Stimulated activated CD8-positive, alpha-beta memory T cell treated with anti-CD3 and anti-CD28 coated beads, Interleukin-4, amount 100 ng/mL, for 48 hours (primary cell): ENCODE measurements at regions not wholly inside any gene's neighbourhood (a gene's known extent, or its start where the extent isn't known, plus 50 kb on each side); places are given as distances from the start of the nearest gene placed in this dataset.
"Not testable (repeated sequence)": the region's sequence is repeated elsewhere in the genome, so short reads cannot be mapped to it uniquely, and the experiment has no call there.

Experiments used
- DNase-seq: peaks from one replicate; pipeline ENCODE4 v3.0.0-alpha.2; 2020

DNA sequence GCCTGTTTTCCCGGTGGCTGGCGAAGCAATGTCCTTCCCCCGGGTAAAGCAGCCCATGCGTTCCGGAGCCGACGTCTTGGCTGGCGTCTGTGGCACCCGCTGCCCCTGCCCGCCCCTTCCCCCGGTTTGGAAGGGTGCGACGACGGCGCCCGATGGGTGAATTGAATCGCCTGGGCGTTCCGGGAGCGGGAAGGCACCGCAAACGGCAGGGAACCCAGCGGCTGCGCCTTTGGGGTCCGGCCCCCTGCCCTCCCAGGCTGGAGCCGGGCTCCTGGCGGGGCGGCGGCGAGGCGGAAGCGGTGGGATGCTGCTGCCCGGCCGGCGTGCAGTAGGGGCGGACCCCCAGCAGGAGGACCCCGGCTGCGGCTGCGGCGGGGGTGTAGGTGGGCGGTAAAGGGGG lies 123.6 kb upstream of the RHOU start:
- DNase-seq = not testable (repeated sequence)

GRCh38 chr1:228622002-228622716 lies 113.1 kb upstream of the RHOU start:
- not testable (repeated sequence) for DNase-seq

DNA sequence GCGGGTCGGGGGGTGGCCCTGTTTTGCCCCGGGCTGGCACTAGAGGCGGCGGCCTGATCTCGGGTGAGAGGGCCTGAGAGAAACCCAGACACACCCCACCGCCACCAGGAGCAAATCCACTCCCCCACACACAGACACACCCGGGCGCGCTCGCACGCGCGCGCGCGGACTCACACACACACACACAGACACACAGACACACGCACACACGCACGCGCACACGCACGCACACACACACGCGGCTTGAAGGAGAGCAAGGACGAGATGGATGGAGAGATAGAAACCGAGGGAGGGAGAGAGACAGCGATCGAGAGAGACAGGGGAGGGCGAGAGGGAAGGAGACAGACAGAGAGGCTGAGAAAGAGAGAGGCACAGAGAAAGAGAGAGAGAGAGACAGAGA lies 108.8 kb upstream of the RHOU start:
- DNase-seq = not testable (repeated sequence)

DNA sequence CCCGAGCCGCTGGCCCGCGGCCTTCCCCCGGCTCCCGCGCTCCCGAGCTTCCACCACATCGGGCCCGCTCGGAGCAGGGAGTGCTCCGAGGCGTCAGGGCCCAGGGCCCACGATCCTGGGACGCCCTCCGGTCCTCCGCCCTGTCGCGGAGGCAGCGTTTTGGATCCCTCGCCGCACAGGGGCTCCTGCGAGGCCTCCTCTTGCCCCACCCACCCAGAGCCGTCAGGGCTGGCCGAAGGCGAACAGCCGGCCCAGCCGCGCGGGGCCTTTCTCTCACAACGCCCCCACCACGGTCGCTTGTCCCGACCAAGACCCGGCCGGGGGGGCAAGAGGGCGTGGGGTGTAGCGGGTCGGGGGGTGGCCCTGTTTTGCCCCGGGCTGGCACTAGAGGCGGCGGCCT lies 102.4 kb upstream of the RHOU start:
- DNase-seq = not testable (repeated sequence)

- peak; percentile 61 for DNase-seq
Measured at GRCh38 chr1:228635304-228635703, 100.0 kb upstream of the RHOU start.

DNA sequence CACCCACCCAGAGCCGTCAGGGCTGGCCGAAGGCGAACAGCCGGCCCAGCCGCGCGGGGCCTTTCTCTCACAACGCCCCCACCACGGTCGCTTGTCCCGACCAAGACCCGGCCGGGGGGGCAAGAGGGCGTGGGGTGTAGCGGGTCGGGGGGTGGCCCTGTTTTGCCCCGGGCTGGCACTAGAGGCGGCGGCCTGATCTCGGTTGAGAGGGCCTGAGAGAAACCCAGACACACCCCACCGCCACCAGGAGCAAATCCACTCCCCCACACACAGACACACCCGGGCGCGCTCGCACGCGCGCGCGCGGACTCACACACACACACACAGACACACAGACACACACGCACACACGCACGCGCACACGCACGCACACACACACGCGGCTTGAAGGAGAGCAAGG lies 97.8 kb upstream of the RHOU start:
- not testable (repeated sequence) for DNase-seq

DNA sequence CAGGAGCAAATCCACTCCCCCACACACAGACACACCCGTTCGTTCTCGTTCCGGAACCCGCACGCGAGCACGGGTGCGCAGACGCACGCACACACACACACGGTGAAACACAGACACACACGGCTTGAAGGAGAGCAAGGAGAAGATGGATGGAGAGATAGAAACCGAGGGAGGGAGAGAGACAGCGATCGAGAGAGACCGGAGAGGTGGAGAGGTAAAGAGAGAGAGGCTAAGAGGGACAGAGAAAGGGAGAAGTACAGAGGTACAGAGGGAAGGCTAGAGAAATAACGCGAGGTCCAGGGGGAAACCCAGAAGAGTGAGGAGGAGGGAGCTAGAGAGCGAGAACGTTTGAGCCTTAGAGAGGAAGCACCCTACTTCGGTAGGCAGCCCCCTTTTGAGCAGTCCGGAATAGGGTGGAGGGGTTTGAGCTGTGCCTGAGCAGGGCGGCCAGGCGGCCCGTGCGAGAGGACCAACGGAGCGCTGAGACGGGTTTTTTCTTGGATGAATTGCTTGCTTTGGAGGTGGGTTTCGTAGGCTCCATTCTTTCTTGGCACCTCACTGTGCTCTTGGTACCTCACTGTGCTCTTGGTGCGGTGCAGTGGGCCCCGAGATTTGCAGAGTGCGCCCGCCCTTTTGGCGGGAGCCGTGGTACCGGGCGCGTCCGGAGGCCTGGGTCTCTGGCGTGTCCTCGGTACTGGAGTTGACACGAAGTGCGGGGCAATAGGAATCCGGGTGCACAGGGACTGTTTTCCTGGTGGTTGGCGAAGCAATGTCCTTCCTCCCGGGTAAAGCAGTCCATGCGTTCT lies 88.4 kb upstream of the RHOU start:
- DNase-seq = peak; percentile 47

DNA sequence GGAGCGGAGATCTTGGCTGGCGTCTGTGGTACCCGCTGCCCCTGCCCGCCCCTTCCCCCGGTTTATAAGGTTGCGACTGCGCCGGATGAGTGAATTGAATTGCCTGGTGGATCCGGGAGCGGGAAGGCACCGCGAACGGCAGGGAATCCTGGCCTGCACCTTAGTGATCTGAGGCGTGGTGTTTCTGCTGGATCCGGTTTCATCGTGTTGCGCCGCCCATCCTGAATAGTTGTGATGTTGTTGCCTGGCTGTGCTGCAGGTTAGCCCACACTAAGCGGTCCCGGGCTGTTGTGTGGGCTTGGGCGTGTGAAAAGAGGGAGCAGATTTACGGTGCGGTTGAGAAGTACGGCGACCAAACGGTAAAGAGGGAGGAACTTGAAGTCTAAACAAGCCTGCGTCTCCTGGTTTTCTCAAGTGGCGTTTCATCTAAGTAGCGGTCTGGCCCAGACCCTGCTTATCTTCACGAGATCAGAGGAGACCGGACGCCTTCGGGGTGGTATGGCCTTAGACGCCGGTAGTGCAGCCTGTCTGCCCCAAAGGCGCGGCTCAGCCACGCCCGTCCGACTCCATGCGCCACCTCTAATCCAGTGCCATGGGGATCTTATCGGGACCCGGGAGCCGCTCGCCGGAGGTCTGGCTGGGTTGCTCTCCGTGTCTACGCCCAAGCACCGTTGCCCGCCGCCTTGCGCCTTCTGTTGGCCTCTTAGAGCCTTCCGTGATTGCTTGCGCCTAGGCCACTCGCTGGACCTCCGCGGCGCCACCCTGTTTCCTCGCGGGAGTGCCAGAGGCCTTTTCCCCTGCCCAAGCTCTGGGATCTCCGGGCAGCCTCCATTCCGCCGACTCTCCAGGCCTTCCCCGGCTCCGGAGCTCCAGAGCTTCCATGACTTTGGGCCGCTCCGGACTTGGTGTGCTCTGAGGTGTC lies 87.5 kb upstream of the RHOU start:
- peak; percentile 44 for DNase-seq

DNA sequence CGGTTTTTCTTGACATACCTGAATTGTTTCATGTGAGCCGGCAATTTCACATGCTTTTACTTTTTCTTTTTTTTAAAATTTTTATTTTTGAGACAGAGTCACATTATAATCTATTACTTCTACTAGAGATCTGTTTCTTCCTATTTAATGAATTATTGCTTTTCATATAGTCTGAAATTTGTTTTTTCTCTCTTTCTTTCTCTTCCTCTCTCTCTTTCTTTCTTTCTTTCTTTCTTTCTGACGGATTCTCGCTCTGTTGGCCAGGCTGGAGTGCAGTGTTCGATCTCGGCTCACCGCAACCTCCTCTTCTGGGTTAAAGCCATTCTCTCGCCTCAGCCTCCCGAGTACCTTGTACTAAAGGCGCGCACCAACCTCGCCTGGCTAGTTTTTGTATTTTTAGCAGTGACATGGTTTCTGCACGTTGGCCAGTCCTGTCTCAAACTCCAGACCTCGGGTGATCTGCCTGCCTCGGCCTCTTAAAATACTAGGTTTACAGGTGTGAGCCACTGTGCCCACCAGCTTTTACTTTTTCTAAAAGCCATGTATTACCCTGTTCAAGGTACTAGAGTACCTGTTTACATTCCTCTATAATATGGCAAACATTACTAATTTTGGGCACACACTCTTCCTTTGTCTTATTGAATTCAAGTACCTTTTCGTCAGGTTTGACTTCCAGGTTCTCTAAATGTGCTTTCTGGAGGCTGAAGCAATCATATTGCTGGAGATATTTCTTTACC lies 86.5 kb upstream of the RHOU start:
- DNase-seq = no peak

GRCh38 chr1:228650141-228650540 lies 85.1 kb upstream of the RHOU start:
- peak; percentile 36 for DNase-seq

- DNase-seq = no peak
Measured at GRCh38 chr1:228650946-228651345, 84.3 kb upstream of the RHOU start.

DNA sequence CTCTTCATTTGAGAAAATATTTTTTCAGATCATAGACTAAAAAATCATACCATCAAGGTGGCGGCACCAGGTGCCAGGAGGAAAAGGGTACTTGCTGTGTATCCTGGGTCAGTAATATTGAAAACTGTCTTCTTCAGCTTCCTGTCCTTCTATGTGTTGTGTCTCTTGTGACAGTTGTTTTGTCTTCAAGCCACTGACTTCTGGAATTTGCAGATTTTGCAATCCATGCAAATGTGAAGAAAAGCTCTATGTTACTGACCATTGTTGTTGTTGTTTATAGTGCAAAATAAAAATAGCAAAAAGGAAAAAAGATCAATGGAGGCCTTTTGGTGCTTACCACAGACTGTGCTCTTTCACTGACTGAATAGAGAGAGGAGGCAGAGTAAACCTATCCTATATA lies 83.2 kb upstream of the RHOU start:
- no peak for DNase-seq

DNA sequence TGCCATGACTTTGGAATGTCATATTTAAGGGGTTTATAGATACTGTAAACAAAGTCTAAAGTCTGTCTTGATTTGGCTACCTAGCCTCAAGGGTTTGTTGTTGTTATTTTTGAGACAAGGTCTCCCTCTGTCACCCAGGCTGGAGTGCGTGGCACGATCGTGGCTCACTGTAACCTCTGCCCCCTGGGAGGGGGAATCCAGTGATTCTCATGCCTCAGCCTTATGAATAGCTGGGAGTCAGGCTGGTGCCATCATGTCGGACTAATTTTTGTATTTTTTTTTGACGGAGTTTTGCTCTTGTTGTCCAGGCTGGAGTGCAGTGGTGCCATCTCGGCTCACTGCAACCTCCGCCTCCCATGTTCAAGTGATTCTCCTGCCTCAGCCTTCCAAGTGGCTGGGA lies 82.2 kb upstream of the RHOU start:
- not testable (repeated sequence) for DNase-seq

DNA sequence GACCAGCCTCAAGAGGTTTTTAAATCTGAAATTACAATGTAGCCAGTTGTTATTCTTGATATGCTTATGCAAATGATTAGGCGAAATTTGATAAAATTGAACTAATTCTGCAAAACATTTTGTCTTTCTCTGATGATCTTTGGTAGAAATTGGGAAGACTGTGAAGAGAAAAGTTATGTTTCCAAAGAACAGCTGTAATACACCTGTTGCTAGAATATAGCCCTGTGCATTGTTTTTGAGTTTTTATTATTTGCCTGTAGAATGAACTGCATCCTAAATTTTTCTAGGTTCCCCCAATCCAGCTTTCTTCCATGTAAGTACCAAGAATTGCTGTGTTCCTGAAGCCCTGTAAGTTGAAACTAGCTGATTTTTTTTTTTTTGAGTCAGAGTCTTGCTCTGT lies 81.5 kb upstream of the RHOU start:
- DNase-seq = no peak

DNA sequence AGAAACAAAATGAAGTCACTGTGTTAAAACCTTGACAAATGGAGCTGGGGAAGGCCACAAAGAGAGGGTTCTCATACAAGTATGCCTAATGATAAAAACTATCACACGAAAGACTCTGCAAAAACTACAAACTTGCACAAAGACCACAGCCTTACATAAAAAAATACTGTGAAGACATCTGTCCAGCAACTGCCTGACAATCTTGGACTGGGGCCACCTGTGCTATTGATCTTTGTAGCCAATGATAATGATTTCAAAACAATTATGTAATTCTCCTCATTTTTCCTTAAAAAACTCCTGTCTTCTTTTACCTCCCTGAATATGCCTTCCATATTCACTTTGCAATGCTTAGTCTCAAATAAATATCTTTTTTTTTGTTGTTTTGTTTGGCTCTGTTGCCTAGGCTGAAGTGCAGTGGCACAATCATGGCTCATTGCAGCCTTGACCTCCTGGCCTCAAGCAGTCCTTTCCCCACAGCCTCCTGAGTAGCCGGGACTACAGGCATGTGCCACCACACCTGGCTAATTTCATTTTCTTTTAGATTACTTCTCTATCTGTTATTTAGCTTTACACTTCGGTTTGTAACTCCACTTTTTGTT lies 79.4 kb upstream of the RHOU start:
- no peak for DNase-seq

- not testable (repeated sequence) for DNase-seq
Measured at GRCh38 chr1:228662007-228662689, 73.1 kb upstream of the RHOU start.

DNA sequence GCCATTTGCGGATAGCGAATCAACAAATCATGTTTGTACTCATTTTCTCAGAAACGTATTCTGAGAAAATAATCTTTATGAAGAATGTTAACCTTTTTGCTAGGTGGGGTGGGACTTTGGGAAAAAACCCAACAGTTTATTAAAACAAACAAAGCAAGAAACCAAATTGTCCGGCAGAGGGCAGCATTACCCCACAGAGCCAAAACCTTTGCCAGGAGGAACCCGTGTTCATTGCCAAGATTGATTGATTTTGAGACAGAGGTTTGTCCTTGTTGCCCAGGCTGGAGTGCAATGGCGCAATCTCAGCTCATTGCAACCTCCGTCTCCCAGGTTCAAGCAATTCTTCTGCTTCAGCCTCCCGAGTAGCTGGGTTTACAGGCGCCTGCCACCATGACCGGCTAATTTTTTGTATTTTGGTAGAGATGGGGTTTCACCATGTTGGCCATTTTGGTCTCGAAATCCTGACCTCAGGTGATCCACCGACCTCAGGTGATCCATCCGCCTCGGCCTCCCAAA lies 70.8 kb upstream of the RHOU start:
- DNase-seq = peak; percentile 90

DNA sequence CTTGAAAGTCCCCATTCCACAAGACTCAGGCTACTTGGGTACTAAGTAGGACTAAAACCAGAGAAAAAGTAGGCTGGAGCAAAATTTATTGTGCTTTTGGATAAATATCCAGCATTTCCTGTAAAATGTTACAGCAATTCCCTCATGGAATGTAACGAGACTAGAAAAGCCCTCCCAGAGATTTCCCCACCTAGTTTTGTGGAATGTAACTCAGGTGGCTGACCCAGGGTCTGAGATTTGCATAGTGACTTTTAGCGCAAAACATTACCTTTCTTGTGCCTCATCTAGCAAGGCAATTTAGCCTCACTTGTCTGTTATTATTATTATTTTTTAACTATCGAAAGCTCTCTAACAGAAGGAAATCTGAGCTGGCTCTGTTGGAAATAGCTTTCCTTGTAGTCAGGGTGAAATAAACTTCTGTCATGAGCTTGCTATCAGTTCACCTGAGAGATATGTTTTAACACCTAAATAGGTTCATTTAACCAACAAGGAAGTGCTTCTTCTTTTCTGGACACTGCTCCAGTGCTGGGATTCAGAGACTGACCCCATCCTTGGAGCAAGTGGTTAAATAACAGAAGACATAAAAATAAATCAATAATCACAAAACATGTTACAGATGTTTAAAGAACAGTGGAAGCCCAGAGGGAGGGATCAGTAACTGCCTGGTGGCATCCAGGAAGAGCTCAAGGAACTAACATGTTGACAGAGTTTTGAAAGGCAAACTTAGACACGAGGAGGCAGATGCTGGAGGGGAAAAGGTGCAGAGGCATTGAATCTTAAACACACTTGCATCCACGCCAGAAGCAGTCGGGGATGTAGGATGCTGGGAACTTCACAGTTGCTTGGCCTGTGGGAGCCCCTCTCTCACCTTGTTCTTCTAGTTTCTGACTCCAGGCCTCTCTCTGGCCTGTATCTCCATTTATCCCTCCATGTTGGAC lies 68.3 kb upstream of the RHOU start:
- no peak for DNase-seq

- no peak for DNase-seq
Measured at GRCh38 chr1:228668553-228669241, 66.6 kb upstream of the RHOU start.

GRCh38 chr1:228669242-228669585 lies 66.1 kb upstream of the RHOU start:
- DNase-seq = no peak
